ENCODE measurements at regions not wholly inside any gene's neighbourhood (a gene's known extent, or its start where the extent isn't known, plus 50 kb on each side); places are given as distances from the start of the nearest gene placed in this dataset.

GRCh38 chrX:137483554-137483953 is 82.4 kb upstream of the ZIC3 start:
- no peak for DNase-seq

- no peak for DNase-seq
These were observed 83.8 kb upstream of the ZIC3 start for GRCh38 chrX:137482136-137482535.

DNA sequence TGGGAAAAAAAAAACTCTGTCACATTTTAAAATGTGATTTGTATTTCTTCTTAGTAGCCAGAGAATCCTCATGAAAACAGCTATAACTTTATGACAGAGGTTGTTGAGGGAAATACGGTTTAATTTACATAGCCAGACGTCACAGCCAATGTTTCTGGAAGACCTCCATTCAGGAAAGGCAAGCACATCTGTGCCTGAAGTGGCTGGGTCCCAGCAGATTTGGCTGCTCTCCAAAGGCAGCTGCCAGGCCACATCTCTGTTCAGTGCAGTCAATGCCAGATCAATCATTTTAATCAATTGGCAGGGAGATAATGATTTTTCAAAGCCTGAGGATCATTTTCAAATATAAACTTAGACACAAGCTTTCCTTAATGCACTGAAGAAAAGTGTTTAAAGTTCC is 86.5 kb upstream of the ZIC3 start:
- no peak for DNase-seq

GRCh38 chrX:137441711-137442110 is 124.2 kb upstream of the ZIC3 start:
- DNase-seq = no peak

GRCh38 chrX:137432609-137433008 is 133.3 kb upstream of the ZIC3 start:
- peak; percentile 18 for DNase-seq

GRCh38 chrX:137431693-137432488 is 134.0 kb upstream of the ZIC3 start:
- no peak for DNase-seq

- DNase-seq = no peak
These were observed 134.9 kb upstream of the ZIC3 start for GRCh38 chrX:137430984-137431475.

- DNase-seq = no peak
These were observed 135.6 kb upstream of the ZIC3 start for GRCh38 chrX:137430301-137430700.

DNA sequence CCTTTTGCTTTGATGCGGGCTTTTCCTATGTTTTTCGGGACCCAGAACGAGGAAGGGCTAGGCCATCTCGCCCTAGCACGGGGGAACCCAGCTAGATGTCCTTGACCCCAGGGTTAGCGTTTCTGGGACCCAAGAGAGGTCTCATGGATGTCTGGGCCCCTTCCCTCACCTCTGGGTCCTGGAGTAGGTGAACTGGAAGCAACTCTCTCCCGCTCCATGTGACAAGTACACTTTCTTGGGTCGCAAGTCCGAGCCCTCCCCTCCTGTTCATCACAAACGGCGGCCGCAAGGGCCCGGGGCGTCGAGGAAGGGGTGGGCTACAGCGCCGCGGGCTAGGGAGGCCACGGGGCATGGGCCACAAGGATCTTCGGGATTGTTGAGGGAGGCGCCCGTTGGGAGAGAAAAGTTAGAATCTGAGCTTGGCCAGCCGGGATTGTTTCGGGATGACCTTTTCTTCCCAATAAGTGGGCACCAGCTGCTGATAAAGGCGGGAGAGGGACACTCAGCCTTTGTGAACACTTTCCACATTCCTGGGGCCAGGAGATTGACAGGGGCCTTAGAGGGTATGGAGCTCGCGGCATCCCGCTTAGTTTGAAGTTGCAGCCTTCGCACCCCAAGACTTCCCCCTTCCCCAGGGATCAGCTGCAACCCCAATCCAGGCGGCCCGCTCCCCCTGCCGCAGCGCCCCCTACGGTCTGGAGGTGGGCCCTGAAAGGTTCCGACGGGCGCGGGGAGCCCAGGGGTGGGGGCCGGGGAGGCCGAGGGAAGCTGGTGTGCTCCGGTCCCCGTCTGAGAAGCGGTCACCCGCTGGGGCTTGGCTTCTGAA is 136.9 kb upstream of the ZIC3 start:
- DNase-seq = no peak

DNA sequence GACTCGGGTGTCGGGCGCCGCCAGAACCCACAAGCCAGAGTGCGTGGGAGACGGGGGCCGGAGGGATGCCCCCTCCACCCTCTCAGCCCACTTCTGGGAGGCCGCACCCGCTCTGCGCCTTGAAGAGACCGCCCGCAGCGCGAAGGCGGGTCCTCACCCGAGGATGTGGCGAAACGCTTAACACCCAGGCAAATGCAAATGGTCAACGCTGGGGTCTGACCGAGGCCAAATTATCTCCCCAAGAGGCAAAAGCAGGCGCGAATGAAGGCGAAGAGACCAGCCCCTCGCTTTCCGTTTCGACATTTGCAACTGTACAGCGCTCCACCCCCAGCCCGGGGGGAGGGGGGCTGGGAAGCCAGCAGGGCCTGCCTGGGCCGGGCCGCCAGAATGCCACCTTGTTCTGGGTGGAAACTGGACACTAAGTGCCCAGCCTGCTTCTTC is 137.7 kb upstream of the ZIC3 start:
- DNase-seq = no peak

- DNase-seq = no peak
These were observed 138.1 kb upstream of the ZIC3 start for GRCh38 chrX:137427816-137428215.

- DNase-seq = no peak
These were observed 138.5 kb upstream of the ZIC3 start for GRCh38 chrX:137427426-137427778.

DNA sequence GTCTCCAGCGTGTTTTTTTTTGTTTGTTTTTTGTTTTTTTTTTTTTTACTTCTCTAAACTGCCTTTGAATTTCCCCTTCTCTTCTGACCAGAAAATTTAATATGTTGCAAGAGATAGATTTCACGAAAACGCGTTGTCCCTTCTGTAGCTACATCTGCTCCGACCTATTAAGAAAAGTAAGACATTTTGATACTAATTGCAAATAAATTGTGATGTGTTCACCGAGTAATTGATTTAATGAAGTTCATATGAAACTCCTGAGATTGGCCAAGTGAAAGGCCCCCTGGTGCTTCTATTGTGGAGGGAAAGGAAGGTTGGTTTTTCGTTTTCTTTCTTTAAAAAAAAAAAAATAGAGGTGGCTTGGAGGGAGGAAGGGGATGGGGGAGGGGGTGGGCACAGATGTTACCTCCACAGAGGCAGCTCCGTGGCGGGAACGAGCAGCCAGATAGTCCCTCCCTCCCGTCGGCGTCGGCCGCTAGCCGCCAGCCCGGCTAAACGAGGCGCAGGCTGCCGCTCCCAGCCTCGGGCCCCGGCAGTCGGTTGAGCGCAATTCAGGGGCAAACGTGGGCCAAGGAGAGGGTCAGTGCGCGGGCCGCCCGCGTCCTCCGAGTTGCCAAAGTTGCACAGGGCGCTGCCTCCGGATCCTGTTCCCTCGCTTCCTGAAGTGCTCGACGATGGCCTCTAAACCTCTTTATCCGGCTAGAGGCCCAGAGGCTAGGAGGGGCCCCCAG is 139.1 kb upstream of the ZIC3 start:
- DNase-seq = no peak

- no peak for DNase-seq
These were observed 139.9 kb upstream of the ZIC3 start for GRCh38 chrX:137425986-137426385.

DNA sequence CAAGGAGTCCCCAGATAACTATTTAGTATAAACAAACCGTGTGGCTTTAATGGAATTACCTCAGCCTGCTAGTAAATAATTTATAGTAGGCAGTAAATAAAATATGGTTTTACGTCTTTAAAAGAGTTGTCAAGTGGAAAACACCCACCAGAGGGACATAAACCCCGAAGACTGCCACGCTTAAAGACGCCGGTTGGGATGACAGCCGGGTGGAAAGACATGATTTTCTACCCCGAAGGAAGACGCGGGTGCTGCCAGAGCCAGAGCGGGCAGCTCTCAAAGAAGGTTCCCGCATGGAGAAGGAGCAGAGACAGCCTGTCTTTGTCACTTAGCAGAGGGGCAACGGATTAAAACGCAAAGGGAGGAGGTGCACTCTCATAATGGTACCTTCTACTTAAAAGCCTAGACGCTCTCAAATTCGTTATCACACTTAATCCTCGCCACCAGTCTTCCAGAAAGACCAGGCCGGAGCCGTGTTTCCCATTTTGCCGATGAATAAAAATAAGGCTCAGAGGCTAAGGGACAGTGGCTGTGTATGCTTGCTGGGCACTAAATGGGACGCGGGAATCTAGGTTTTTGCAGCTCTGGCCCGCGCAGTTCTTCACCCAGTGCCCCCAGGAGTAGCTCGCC is 140.5 kb upstream of the ZIC3 start:
- no peak for DNase-seq

DNA sequence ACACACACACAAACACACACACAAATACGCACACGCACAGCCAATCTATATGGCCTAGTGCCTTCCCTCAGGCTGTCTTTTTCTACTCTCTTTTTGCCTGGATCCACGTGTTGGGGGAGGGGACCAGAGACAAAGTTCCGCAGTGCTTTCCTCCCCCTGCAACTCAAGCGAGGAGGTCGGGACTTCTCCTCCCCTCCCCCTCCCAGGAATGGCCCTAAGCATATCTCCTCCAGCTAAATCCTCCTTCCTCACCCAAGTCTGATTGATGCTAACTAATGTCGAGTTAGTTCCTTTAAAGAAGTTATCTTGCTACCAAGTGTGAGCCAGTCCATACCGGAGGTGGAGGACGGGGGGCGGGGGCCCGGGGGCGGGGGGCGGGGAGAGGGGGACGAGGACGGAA is 141.2 kb upstream of the ZIC3 start:
- no peak for DNase-seq

- DNase-seq = no peak
These were observed 142.7 kb upstream of the ZIC3 start for GRCh38 chrX:137423241-137423640.

GRCh38 chrX:137418086-137418485 is 147.8 kb upstream of the ZIC3 start:
- no peak for DNase-seq

DNA sequence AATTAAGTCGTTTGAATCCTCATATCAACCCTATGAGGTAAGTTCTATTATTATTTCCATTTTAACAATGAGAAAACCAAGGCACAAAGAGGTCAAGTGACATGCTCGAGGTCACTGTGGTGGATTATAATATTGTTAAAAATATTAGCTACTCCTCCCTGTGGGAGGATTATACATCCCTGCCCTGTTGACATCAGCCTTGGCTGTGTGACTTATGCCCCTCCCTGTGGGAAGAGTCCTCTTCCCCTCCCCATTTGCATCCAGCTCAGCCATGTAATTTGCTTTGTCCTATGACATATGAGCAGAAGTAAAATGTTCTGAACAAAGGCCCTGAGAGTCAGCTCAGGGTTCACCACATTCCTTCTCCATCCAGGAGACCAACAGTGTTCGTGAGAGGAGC is 152.7 kb upstream of the ZIC3 start:
- no peak for DNase-seq

- no peak for DNase-seq
These were observed 160.3 kb upstream of the ZIC3 start for GRCh38 chrX:137405449-137406140.

DNA sequence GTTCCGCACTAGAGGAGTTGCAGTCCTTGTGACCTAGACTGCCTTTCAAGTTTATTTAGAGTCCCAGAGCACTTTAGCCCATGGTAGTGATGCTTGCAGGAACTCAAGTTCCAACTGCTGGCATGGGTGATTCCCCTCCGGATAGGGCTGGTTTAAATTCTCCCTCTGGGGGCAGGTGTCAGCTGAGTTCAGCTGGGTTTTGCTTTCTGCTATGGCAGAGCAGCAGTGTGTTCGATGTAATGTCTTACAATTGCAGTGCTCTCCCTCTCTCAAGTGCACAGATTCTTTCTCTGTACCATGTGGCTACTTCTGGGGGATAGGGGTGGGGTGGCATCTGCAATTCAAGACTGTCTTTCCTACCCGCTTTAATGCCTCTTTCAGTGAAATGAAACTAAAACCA is 164.8 kb upstream of the ZIC3 start:
- DNase-seq = no peak

DNA sequence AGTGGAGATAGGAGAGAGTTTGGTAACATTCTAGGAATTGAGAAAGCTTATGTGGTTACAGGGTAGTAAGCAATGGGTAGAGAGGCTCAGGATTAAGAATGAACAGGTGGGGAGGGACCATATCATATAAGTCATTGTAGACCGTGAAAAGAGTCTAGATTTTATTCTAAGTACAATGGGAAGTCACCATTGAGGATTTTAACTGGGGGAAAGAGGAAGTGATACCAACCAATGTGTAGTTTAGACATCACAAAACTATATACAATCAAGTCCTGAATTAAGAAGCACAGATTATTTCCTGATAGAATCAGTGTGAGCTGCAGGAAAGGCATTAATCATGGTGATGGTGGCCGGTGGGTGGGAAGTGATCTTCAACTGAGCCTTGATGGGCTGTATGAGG is 178.3 kb upstream of the ZIC3 start:
- no peak for DNase-seq
